ENCODE measurements at regions not wholly inside any gene's neighbourhood (a gene's known extent, or its start where the extent isn't known, plus 50 kb on each side); places are given as distances from the start of the nearest gene placed in this dataset.

DNA sequence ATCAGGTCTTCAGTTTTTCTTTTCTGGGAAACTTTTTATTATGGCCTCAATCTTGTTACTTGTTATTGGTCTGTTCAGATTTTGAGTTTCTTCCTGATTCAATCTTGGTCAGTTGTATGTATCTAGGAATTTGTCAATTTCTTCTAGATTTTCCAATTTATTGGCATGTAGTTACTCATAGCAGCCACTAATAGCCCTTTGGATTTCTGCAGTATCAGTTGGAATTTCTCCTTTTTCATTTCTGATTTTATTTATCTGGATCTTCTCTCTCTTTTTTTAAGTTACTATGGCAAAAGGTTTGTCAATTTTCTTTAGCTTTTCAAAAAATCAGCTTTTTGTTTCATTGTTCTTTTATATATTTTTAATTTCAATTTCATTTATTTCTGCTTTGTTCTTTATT is 419.6 kb upstream of the KIRREL3 start:
- TF ChIP-seq POLR2A (IDR thresholded peaks at IDR 0.05; ENCODE audit: low read depth, low read length), result no peak
- no peak for TF ChIP-seq POLR2AphosphoS5 (IDR thresholded peaks at IDR 0.05; ENCODE audit: low read depth, low read length)
- no peak for TF ChIP-seq TAF1 (IDR thresholded peaks at IDR 0.05; ENCODE audit: borderline replicate concordance, low read depth, low read length)
- FAIRE-seq (no peak), DNase-seq (ENCODE audit: insufficient read length) (no peak)

DNA sequence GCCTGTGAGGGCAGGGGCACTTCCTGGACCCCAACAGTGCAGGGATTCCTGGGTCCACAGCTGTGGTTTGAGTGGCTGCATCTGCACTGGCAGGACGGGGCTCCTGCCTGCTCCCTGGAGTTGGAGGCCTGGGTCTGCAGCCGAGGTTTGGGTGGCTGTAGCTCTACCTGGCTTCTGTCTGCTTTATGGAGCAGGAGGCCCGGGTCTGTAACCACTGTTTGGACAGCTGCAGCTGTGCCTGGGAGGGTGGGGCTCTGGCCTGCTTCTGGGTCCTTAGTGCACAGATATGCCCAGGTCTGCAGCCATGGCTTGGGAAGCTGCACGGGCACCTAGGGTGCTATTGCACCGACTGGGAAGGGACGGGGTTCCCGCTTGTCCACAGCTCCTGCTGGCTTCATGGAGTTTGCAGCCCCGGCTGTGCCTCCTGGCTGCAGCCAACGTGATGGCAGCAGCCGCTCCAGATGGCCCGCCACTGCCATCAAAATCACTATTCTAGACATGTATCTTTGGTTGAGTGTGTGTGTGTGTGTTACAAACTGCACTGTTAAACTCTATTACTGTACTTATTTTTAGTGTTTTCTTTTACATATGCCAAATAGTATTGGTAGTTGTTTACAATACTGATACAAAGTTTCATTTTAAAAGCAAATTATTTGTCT is 412.3 kb upstream of the KIRREL3 start:
- TF ChIP-seq TAF1 (IDR thresholded peaks at IDR 0.05; ENCODE audit: borderline replicate concordance, low read depth, low read length), result no peak
- TF ChIP-seq POLR2A (IDR thresholded peaks at IDR 0.05; ENCODE audit: low read depth, low read length), result no peak
- no peak for TF ChIP-seq POLR2AphosphoS5 (IDR thresholded peaks at IDR 0.05; ENCODE audit: low read depth, low read length)
- no peak for FAIRE-seq
- DNase-seq (ENCODE audit: insufficient read length), result no peak

DNA sequence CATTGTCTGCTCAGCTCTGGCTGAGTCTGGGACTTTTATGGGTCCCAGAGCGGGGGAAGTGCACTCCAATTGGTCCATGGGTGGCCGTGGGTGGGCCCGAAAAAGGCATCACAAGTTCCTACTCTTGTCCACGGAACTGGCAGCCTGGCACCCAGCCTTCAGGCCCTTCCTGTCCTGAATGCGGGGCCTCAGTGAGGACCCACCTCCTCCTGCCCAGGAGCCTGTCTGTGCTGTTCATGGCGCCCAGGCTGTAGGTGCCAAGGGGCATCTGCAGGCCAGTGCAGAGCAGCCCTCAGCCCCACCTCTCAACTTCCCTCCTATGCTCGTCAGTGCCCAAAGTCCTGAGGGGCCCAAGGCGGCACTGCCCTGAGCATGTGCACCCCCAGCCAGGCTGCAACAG is 411.7 kb upstream of the KIRREL3 start:
- TF ChIP-seq TAF1 (IDR thresholded peaks at IDR 0.05; ENCODE audit: borderline replicate concordance, low read depth, low read length), result no peak
- TF ChIP-seq POLR2A (IDR thresholded peaks at IDR 0.05; ENCODE audit: low read depth, low read length), result no peak
- TF ChIP-seq POLR2AphosphoS5 (IDR thresholded peaks at IDR 0.05; ENCODE audit: low read depth, low read length), result no peak
- DNase-seq (ENCODE audit: insufficient read length) (no peak), FAIRE-seq (no peak)

GRCh38 chr11:127411283-127411682 is 410.7 kb upstream of the KIRREL3 start:
- FAIRE-seq (no peak), DNase-seq (ENCODE audit: insufficient read length) (no peak)
- TF ChIP-seq TAF1 (IDR thresholded peaks at IDR 0.05; ENCODE audit: borderline replicate concordance, low read depth, low read length), result no peak
- no peak for TF ChIP-seq POLR2AphosphoS5 (IDR thresholded peaks at IDR 0.05; ENCODE audit: low read depth, low read length)
- no peak for TF ChIP-seq POLR2A (IDR thresholded peaks at IDR 0.05; ENCODE audit: low read depth, low read length)

DNA sequence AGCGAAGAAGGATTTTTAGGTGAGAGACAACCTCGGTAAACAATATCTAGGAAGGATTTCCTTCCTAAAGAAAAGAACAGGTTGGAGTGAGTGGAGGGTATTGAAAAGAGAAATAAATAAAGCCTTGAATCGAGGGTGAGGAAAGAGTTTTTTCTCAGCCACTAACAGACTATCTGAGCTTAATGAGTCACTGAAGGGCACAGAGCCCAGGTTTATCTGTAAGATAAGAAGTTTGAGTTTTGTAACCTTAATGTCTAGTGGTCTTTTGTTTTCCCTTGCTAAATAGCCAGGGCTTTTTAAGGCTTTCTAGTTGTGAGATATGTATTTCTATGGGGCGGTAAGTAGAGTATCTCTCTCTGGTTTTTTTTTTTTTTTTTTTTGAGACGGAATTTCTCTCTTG is 394.5 kb upstream of the KIRREL3 start:
- no peak for DNase-seq (ENCODE audit: insufficient read length)
- FAIRE-seq, result no peak
- no peak for TF ChIP-seq POLR2AphosphoS5 (IDR thresholded peaks at IDR 0.05; ENCODE audit: low read depth, low read length)
- no peak for TF ChIP-seq POLR2A (IDR thresholded peaks at IDR 0.05; ENCODE audit: low read depth, low read length)
- TF ChIP-seq TAF1 (IDR thresholded peaks at IDR 0.05; ENCODE audit: borderline replicate concordance, low read depth, low read length), result no peak

DNA sequence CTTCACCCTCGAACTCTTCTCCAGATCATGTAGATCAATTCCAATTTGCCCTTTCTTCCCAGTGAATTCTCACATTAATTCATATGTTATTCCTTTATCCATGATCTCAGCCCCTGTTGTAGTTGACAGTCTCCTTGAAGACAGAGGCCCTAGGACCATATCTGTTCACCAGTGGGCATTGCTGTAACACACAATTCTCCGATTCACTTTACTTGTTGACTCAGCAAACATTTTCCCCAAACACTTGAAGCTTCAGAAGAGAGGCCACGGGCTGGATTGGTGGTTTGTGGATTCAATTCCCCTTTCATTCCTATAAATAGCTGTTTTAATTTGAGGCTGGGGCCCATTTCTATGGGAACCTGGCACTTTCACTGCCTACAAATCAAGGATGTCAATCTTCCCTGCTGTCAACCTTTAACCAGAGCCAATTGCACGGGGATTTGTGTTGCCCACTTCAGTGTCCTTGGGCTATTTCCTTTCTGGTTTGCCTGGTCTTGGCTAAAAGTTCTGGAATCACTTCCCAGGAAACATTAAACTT is 393.0 kb upstream of the KIRREL3 start:
- DNase-seq (ENCODE audit: insufficient read length), result no peak
- no peak for TF ChIP-seq TAF1 (IDR thresholded peaks at IDR 0.05; ENCODE audit: borderline replicate concordance, low read depth, low read length)
- TF ChIP-seq POLR2AphosphoS5 (IDR thresholded peaks at IDR 0.05; ENCODE audit: low read depth, low read length), result no peak
- TF ChIP-seq POLR2A (IDR thresholded peaks at IDR 0.05; ENCODE audit: low read depth, low read length), result no peak
- FAIRE-seq, result no peak

- DNase-seq (ENCODE audit: insufficient read length), result no peak
- FAIRE-seq, result no peak
- TF ChIP-seq POLR2A (IDR thresholded peaks at IDR 0.05; ENCODE audit: low read depth, low read length), result no peak
- no peak for TF ChIP-seq POLR2AphosphoS5 (IDR thresholded peaks at IDR 0.05; ENCODE audit: low read depth, low read length)
- TF ChIP-seq TAF1 (IDR thresholded peaks at IDR 0.05; ENCODE audit: borderline replicate concordance, low read depth, low read length), result no peak
Measured at GRCh38 chr11:127392575-127392974, 392.0 kb upstream of the KIRREL3 start.

GRCh38 chr11:127390465-127390864 is 389.9 kb upstream of the KIRREL3 start:
- no peak for FAIRE-seq
- no peak for DNase-seq (ENCODE audit: insufficient read length)
- TF ChIP-seq TAF1 (IDR thresholded peaks at IDR 0.05; ENCODE audit: borderline replicate concordance, low read depth, low read length) (no peak), POLR2A (IDR thresholded peaks at IDR 0.05; ENCODE audit: low read depth, low read length) (no peak), POLR2AphosphoS5 (IDR thresholded peaks at IDR 0.05; ENCODE audit: low read depth, low read length) (no peak)

GRCh38 chr11:127385071-127385470 is 384.5 kb upstream of the KIRREL3 start:
- no peak for DNase-seq (ENCODE audit: insufficient read length)
- no peak for FAIRE-seq
- no peak for TF ChIP-seq TAF1 (IDR thresholded peaks at IDR 0.05; ENCODE audit: borderline replicate concordance, low read depth, low read length)
- no peak for TF ChIP-seq POLR2AphosphoS5 (IDR thresholded peaks at IDR 0.05; ENCODE audit: low read depth, low read length)
- TF ChIP-seq POLR2A (IDR thresholded peaks at IDR 0.05; ENCODE audit: low read depth, low read length), result no peak

DNA sequence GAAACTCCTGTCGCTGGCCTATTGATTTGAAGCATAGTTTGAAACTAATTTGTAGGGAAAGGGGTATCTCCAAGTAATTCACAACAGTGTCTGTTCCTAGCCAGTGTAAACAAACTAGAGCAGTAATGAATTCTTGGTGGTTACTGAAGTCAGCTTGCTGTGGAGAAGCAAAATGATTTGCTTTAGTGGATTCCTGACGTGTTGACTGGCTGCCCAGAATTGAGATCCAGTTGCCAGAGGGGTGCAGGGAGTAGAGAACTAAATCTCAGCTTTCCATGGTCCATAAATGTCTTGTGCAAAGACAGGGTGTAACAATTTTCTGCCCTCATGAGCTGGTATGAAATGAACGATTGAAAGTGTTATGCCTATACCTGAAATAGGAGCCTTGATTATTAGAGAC is 382.5 kb upstream of the KIRREL3 start:
- DNase-seq (ENCODE audit: insufficient read length), result no peak
- FAIRE-seq, result no peak
- no peak for TF ChIP-seq POLR2AphosphoS5 (IDR thresholded peaks at IDR 0.05; ENCODE audit: low read depth, low read length)
- no peak for TF ChIP-seq POLR2A (IDR thresholded peaks at IDR 0.05; ENCODE audit: low read depth, low read length)
- TF ChIP-seq TAF1 (IDR thresholded peaks at IDR 0.05; ENCODE audit: borderline replicate concordance, low read depth, low read length), result no peak

DNA sequence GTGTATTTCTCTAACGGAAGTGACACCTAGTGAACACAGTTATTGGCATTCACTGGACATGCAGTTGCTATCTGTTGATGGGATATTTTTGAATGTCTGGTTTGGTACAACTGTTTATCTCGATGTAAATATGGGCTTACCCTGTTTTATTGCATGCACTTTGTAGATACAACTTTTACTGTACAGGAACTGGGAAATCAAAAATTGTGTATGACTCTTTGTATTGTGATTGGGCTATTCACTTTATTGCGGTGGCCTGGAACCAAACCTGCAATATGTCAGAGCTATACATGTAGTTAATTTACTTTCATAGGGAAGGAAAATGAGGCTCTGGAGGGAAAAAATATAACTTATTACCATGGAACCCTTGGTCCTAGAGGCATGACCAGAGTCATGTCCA is 380.7 kb upstream of the KIRREL3 start:
- FAIRE-seq (no peak), DNase-seq (ENCODE audit: insufficient read length) (no peak)
- TF ChIP-seq TAF1 (IDR thresholded peaks at IDR 0.05; ENCODE audit: borderline replicate concordance, low read depth, low read length) (no peak), POLR2AphosphoS5 (IDR thresholded peaks at IDR 0.05; ENCODE audit: low read depth, low read length) (no peak), POLR2A (IDR thresholded peaks at IDR 0.05; ENCODE audit: low read depth, low read length) (no peak)

- DNase-seq (ENCODE audit: insufficient read length), result no peak
- FAIRE-seq, result no peak
- TF ChIP-seq TAF1 (IDR thresholded peaks at IDR 0.05; ENCODE audit: borderline replicate concordance, low read depth, low read length), result no peak
- TF ChIP-seq POLR2A (IDR thresholded peaks at IDR 0.05; ENCODE audit: low read depth, low read length), result no peak
- no peak for TF ChIP-seq POLR2AphosphoS5 (IDR thresholded peaks at IDR 0.05; ENCODE audit: low read depth, low read length)
Measured at GRCh38 chr11:127379686-127380085, 379.1 kb upstream of the KIRREL3 start.
